HL-60 (cell line): ENCODE measurements at regions not wholly inside any gene's neighbourhood (a gene's known extent, or its start where the extent isn't known, plus 50 kb on each side); places are given as distances from the start of the nearest gene placed in this dataset.

Source experiments
- DNase-seq, 2 experiments: peaks; one replicate each; pipeline ENCODE4 v3.0.0-alpha.2; 2010 to 2020; ENCODE audit warnings: low read depth in 1 of 2, low spot score in 1 of 2
- H3K27ac ChIP-seq: fragments of 250-450 bp; sonication (Bioruptor Pico); replicated peaks from 2 replicates; pipeline ENCODE4 v1.5.1; 2020; ENCODE audit warnings: mild to moderate bottlenecking, moderate library complexity
- H3K27me3 ChIP-seq: fragments of 250-450 bp; sonication (Bioruptor Pico); 2 replicates; pipeline ENCODE4 v1.5.1; 2021; ENCODE audit warnings: mild to moderate bottlenecking, moderate library complexity; ENCODE audit not compliant: insufficient read depth, poor library complexity, severe bottlenecking
- H3K4me3 ChIP-seq: replicated peaks from 2 replicates; pipeline ENCODE4 v1.5.1; 2011; ENCODE audit warnings: mild to moderate bottlenecking, control low read depth, low read length; ENCODE audit not compliant: insufficient read depth
- CTCF ChIP-seq: IDR thresholded peaks from one replicate; pipeline ENCODE4 v1.5.1; 2011; ENCODE audit warnings: low read length, control low read depth, inconsistent platforms; ENCODE audit not compliant: insufficient read depth
- GABPA ChIP-seq: IDR thresholded peaks from 2 replicates; pipeline ENCODE4 v1.6.1; 2012; ENCODE audit warnings: low read depth
- POLR2AphosphoS5 ChIP-seq: IDR thresholded peaks from 2 replicates; pipeline ENCODE4 v1.6.1; 2012; ENCODE audit warnings: low read depth
- REST ChIP-seq: IDR thresholded peaks from 2 replicates; pipeline ENCODE4 v1.6.1; 2012; ENCODE audit warnings: low read depth; ENCODE audit not compliant: insufficient replicate concordance
- SPI1 ChIP-seq: IDR thresholded peaks from 2 replicates; pipeline ENCODE4 v1.6.1; 2012; ENCODE audit warnings: low read depth, mild to moderate bottlenecking, borderline replicate concordance

GRCh38 chr1:29753771-29754572, 517.6 kb downstream of the PTPRU start:
- no peak for TF ChIP-seq REST
- Histone ChIP-seq H3K4me3 (no peak overlapping the region), H3K27ac (no peak overlapping the region), H3K27me3 (no peaks in the 10 kb centered on the region)
- DNase-seq, result no peak

GRCh38 chr1:29753244-29753643, 516.9 kb downstream of the PTPRU start:
- H3K27ac ChIP-seq, result no peak overlapping the region
- no peaks in the 10 kb centered on the region for H3K27me3 ChIP-seq
- TF ChIP-seq GABPA, result no peak
- no peak for TF ChIP-seq SPI1
- TF ChIP-seq POLR2AphosphoS5, result no peak
- TF ChIP-seq REST, result no peak
- TF ChIP-seq CTCF, result no peak
- no peak for DNase-seq
- H3K4me3 ChIP-seq, result no peak overlapping the region

DNA sequence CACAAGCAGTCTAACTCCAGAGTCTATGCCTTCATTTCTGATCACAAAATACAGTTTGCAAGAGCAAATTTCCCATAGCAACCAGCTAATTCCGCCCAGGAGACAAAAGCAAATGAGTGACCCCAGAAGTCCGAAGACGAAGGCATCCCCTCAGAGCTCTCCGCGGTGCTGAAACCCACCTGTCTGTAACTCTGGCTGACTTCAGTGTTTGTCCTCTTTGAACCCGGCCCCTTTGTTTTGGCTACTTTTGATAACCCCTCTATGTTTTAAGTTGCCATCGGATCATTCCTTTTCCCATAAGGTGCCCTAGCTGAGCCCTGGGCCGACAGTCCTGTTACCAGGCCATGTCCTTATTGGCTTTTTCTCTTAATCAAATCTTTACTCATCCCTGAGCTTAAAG, 515.8 kb downstream of the PTPRU start:
- Histone ChIP-seq H3K27me3 (no peaks in the 10 kb centered on the region), H3K4me3 (no peak overlapping the region), H3K27ac (no peak overlapping the region)
- DNase-seq, result no peak
- no peak for TF ChIP-seq CTCF
- peak; percentile 86 for TF ChIP-seq REST
